ENCODE measurements at regions not wholly inside any gene's neighbourhood (a gene's known extent, or its start where the extent isn't known, plus 50 kb on each side); places are given as distances from the start of the nearest gene placed in this dataset.

DNA sequence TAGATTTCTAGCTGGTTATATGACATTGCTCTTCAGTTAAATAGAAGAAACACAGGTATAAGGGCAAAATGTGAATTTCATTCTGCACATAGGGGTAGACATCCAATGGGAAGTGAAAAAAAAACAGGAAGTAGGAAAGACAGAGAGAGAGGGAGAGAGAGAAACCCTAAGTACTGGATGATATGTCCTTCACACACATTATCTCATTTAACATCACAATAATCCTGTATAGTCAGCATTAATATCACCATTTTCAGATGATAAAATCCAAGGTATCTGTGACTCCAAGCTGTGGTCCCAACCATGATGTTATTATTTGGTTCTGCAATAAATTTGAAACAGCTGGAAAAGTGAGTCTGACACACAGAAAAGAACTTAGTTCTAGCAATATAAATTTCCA, 759.9 kb downstream of the SATB2 start:
- Histone ChIP-seq H2AFZ (ENCODE audit: control insufficient read depth, low read length) (no peak overlapping the region), H4K20me1 (ENCODE audit: control insufficient read depth, extremely low read depth, insufficient read depth, low read length) (no peaks in the 10 kb centered on the region), H3K36me3 (ENCODE audit: control insufficient read depth in 2 of 2, extremely low read depth in 1 of 2, insufficient read depth in 2 of 2, low read length in 2 of 2) (no peaks in the 10 kb centered on the region), H3K9ac (ENCODE audit: control insufficient read depth, extremely low read depth, insufficient read depth, low read length) (no peak overlapping the region), H3K4me1 (ENCODE audit: control insufficient read depth, extremely low read depth, insufficient read depth, low read length) (no peaks in the 10 kb centered on the region), H3K4me3 (ENCODE audit: control insufficient read depth in 2 of 3, extremely low read depth in 1 of 3, insufficient read depth in 2 of 3, low read depth in 1 of 3, low read length in 3 of 3) (no peak overlapping the region), H3K9me3 (ENCODE audit: control insufficient read depth, low read depth, low read length) (no peaks in the 10 kb centered on the region), H3K79me2 (ENCODE audit: control insufficient read depth, insufficient read depth, low read length) (no peaks in the 10 kb centered on the region), H3K27ac (ENCODE audit: control insufficient read depth, insufficient read depth, low read length) (no peak overlapping the region), H3K27me3 (ENCODE audit: control insufficient read depth, extremely low read depth, insufficient read depth, low read length) (no peaks in the 10 kb centered on the region), H3K4me2 (ENCODE audit: control insufficient read depth, extremely low read depth, insufficient read depth, low read depth, low read length) (no peak overlapping the region), H3K9me1 (ENCODE audit: control insufficient read depth, extremely low read depth, insufficient read depth, low read length) (no peaks in the 10 kb centered on the region)
- TF ChIP-seq EZH2 (IDR thresholded peaks at IDR 0.05; ENCODE audit: low read length) = no peak
- TF ChIP-seq, protein P1, sequence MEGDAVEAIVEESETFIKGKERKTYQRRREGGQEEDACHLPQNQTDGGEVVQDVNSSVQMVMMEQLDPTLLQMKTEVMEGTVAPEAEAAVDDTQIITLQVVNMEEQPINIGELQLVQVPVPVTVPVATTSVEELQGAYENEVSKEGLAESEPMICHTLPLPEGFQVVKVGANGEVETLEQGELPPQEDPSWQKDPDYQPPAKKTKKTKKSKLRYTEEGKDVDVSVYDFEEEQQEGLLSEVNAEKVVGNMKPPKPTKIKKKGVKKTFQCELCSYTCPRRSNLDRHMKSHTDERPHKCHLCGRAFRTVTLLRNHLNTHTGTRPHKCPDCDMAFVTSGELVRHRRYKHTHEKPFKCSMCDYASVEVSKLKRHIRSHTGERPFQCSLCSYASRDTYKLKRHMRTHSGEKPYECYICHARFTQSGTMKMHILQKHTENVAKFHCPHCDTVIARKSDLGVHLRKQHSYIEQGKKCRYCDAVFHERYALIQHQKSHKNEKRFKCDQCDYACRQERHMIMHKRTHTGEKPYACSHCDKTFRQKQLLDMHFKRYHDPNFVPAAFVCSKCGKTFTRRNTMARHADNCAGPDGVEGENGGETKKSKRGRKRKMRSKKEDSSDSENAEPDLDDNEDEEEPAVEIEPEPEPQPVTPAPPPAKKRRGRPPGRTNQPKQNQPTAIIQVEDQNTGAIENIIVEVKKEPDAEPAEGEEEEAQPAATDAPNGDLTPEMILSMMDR (optimal IDR thresholded peaks at IDR 0.05 in 1 of 3, IDR thresholded peaks at IDR 0.05 in 1 of 3, conservative IDR thresholded peaks at IDR 0.05 in 1 of 3; ENCODE audit: extremely low read depth in 1 of 3, insufficient read depth in 2 of 3, low read length in 3 of 3) = no peak
- no peak for FAIRE-seq
- dilution Hi-C loops (cut with MboI; ENCODE audit: extremely low pct_ligation_motif_present, low sequenced_read_pairs) = no loop called here
- DNase-seq (ENCODE audit: low read depth, low spot score) = no peak

DNA sequence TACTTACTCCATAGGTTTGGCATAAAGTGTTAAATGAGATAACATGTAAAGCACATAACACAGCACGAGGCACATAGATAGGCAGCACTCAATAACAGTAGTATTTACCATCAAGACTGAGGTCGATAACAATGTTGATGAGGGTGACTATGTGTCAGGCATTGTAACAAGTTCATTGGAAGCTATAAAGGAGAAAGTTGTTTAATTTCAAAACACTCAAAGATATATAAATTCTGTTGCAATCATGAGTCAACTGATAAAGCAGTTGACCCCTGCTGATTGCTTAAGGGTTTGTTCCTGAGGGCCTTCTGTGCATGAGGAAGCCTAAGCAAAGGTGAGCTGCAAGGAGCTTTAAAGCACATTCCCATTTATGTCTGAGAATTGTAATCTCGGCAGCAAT, 760.5 kb downstream of the SATB2 start:
- Histone ChIP-seq H3K27me3 (ENCODE audit: control insufficient read depth, extremely low read depth, insufficient read depth, low read length) (no peaks in the 10 kb centered on the region), H3K9me3 (ENCODE audit: control insufficient read depth, low read depth, low read length) (no peaks in the 10 kb centered on the region), H3K4me3 (ENCODE audit: control insufficient read depth in 2 of 3, extremely low read depth in 1 of 3, insufficient read depth in 2 of 3, low read depth in 1 of 3, low read length in 3 of 3) (no peak overlapping the region), H3K4me2 (ENCODE audit: control insufficient read depth, extremely low read depth, insufficient read depth, low read depth, low read length) (no peak overlapping the region), H3K36me3 (ENCODE audit: control insufficient read depth in 2 of 2, extremely low read depth in 1 of 2, insufficient read depth in 2 of 2, low read length in 2 of 2) (no peaks in the 10 kb centered on the region), H3K79me2 (ENCODE audit: control insufficient read depth, insufficient read depth, low read length) (no peaks in the 10 kb centered on the region), H2AFZ (ENCODE audit: control insufficient read depth, low read length) (no peak overlapping the region), H3K9ac (ENCODE audit: control insufficient read depth, extremely low read depth, insufficient read depth, low read length) (no peak overlapping the region), H3K27ac (ENCODE audit: control insufficient read depth, insufficient read depth, low read length) (no peak overlapping the region), H4K20me1 (ENCODE audit: control insufficient read depth, extremely low read depth, insufficient read depth, low read length) (no peaks in the 10 kb centered on the region), H3K9me1 (ENCODE audit: control insufficient read depth, extremely low read depth, insufficient read depth, low read length) (no peaks in the 10 kb centered on the region), H3K4me1 (ENCODE audit: control insufficient read depth, extremely low read depth, insufficient read depth, low read length) (no peaks in the 10 kb centered on the region)
- DNase-seq (ENCODE audit: low read depth, low spot score) = no peak
- TF ChIP-seq EZH2 (IDR thresholded peaks at IDR 0.05; ENCODE audit: low read length) = no peak
- TF ChIP-seq, protein P1 (optimal IDR thresholded peaks at IDR 0.05 in 1 of 3, IDR thresholded peaks at IDR 0.05 in 1 of 3, conservative IDR thresholded peaks at IDR 0.05 in 1 of 3; ENCODE audit: extremely low read depth in 1 of 3, insufficient read depth in 2 of 3, low read length in 3 of 3) = no peak
- FAIRE-seq = no peak
- dilution Hi-C loops (cut with MboI; ENCODE audit: extremely low pct_ligation_motif_present, low sequenced_read_pairs) = no loop called here

Measured in keratinocyte (primary cell).